ENCODE measurements at regions not wholly inside any gene's neighbourhood (a gene's known extent, or its start where the extent isn't known, plus 50 kb on each side); places are given as distances from the start of the nearest gene placed in this dataset.

DNA sequence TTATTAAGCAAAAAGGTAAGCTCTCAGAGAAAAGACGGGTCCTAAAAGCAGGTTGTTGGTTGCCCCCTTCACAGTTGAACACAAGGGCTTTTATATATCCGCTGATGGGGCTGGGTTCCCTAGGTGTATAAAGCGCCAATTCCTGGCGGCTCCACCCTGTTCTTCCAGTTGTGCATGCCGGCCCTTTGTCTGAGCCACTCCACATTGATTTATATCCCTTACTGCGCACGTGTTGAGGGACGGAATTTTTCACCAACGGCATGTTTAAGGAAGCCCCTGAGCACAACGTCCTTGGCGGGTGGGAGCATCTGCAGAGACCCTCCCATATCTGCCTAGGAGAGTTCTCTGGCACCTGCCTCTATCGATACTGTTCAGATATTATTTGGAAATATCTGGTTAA is 135.7 kb downstream of the DTHD1 start:
- no peak for TF ChIP-seq POLR2A (IDR thresholded peaks at IDR 0.05)
- TF ChIP-seq, protein P1, sequence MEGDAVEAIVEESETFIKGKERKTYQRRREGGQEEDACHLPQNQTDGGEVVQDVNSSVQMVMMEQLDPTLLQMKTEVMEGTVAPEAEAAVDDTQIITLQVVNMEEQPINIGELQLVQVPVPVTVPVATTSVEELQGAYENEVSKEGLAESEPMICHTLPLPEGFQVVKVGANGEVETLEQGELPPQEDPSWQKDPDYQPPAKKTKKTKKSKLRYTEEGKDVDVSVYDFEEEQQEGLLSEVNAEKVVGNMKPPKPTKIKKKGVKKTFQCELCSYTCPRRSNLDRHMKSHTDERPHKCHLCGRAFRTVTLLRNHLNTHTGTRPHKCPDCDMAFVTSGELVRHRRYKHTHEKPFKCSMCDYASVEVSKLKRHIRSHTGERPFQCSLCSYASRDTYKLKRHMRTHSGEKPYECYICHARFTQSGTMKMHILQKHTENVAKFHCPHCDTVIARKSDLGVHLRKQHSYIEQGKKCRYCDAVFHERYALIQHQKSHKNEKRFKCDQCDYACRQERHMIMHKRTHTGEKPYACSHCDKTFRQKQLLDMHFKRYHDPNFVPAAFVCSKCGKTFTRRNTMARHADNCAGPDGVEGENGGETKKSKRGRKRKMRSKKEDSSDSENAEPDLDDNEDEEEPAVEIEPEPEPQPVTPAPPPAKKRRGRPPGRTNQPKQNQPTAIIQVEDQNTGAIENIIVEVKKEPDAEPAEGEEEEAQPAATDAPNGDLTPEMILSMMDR (IDR thresholded peaks at IDR 0.05) = no peak
- TF ChIP-seq POLR2AphosphoS5 (IDR thresholded peaks at IDR 0.05) = no peak

Data from sigmoid colon (tissue), 4 donors.